ENCODE measurements at regions not wholly inside any gene's neighbourhood (a gene's known extent, or its start where the extent isn't known, plus 50 kb on each side); places are given as distances from the start of the nearest gene placed in this dataset.

DNA sequence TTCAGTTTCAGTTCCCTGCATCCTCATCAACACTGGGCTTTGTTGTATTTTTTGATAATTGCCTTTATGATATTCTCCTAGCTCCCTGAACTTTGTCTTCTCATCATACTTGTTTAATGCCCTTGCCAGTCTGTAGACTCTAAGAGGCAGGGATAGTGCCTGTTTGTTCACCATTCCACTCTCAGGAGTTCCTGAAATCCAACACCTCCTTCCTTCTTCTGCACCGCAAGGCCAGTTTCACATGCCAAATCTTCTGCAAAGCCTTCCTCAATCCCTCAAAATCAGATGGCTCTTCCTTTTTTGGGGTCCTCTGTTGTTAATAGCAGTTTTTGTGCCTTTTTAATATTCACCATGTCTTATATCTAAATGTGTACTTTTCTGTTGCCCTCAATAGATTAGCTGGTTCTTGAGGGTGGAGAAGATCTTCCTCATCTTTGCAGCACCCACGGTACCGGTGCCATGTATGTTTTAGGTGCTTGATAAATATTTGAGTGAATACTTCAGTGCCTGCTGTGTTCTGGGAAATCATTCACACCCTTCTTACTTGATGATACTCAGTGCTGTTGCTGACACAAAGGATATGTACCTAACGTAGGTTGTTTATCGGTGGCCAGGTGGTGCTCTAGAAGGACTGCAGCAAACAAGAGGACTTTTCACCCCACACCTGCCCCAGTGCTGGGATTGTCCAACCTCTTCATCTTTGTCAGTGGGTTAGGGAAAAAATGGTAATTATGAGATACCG lies 85.3 kb upstream of the LIMCH1 start:
- DNase-seq (ENCODE audit: low read depth in 3 of 3, low spot score in 2 of 3) = no peak

DNA sequence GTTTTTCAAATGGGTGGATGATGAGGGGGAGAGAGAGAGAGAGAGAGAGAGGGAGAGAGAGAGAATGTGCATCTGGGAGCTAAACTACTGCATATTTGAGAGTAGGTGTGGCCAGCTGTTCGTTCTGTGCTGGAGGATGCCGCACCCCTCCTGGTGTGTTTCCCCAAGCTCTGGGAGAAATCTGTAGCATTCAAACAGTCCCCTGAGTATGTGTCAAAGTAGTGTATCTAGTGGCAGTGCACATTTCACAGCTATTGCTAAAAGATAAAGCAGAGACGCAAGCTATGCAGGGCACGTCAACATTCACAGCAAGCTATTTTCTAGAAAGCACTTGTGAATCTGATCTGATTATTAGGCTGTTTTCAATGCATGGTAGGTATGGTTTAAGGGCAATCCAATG lies 83.5 kb upstream of the LIMCH1 start:
- DNase-seq (ENCODE audit: low read depth in 3 of 3, low spot score in 2 of 3) = no peak

DNA sequence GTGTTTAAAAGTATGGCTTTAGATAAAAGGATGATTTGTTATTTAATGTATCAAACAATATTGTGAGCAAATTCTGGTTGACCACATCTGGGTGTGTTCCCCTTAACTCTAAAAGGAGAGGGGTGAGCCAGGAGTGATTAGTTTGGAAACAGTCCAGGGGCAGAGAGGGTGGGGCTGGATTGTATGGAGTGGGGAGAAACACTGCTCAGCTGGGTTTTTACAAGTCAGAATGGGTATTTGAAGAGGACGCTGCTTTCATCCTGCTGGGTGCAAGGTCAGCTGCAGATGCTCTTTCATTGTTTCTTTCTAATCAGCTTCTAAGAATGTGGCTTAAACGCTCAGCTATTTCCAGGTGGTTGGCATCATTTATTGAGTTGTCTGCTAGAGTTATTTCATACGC lies 82.8 kb upstream of the LIMCH1 start:
- no peak for DNase-seq (ENCODE audit: low read depth in 3 of 3, low spot score in 2 of 3)

DNA sequence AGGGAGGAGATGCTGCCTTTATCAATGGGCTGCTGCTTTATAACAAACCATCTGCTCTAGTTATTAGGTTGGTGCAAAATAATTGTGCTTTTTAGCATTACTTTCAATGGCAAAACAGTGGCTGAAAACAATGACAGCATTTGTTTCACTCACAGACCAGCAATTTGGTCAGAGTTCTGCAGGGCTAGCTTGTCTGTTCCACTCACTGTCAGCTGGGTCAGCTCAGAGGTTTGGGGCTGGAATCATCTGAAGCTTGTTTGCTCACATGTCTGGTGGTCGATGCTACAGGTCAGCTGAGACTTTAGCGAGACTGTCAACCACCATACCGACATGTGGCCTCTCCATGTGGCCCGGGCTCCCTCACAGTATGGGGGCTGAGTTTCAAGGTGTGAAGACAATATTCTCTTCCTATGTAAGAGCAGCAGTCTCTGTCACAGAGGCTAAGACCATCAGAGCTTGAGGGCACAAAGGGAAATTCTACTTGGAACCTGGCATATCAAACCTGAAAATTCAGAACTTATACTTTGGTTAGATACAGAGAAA lies 81.3 kb upstream of the LIMCH1 start:
- DNase-seq (ENCODE audit: low read depth in 3 of 3, low spot score in 2 of 3) = no peak

DNA sequence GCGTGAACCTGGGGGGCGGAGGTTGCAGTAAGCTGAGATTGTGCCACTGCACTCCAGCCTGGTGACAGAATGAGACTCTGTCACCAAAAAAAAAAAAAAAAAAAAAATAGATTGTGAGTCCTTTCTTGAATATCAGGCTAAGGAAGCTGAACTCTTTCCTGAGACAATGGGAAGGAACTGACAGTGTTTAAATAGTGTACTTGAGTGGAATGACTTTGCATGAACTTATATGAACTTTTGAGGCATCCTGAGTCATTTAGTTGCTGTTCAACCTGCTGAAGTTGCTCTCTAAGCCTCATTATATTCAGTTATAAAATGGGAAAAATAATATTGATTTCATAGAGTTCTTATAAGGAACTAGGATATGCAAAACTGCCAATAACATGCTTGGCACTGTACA lies 79.3 kb upstream of the LIMCH1 start:
- no peak for DNase-seq (ENCODE audit: low read depth in 3 of 3, low spot score in 2 of 3)

DNA sequence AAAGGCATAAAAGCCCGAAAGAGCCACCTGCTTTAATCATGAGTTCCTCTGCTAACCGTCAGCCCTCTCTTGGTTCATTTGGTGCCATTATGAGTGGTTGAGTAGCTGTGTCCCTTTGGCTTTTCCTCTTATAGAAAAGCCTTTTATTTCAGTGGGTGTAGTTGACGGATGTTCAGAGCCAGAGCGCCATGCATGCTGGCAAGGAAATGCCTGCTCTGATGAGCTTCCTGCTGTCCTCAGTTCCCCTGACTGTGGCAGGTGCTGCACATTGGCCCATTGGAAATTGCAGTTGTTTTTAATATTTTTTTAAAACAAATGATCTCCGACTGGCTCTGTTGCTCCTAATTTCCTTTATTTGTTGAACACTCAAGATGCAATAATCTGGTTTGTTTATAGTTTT lies 77.3 kb upstream of the LIMCH1 start:
- no peak for DNase-seq (ENCODE audit: low read depth in 3 of 3, low spot score in 2 of 3)

DNA sequence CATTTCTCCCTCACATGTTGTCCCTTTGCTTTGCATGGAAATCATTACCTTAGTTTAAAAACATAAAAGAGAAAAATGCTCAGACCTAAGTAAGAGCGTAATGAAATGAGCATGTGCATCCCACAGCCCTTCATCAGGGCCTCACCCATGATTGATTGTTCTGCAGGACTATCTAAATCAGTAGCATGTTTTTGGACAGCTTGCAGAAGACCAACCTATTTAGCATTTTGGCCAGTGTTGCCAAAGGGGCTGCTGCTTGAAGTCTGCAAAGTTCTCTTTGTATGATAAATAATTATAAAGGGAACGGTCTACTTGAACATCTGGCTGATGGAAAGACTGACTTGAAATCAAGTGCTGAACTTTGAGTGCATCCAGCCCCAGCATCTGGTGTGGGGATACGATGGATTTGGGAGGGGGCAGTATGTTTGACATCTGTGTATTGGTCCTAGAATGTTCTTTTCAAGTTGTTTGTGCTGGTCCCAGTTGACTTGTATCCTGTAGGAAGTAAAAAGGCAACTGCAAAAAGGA lies 76.1 kb upstream of the LIMCH1 start:
- DNase-seq (ENCODE audit: low read depth in 3 of 3, low spot score in 2 of 3) = no peak

DNA sequence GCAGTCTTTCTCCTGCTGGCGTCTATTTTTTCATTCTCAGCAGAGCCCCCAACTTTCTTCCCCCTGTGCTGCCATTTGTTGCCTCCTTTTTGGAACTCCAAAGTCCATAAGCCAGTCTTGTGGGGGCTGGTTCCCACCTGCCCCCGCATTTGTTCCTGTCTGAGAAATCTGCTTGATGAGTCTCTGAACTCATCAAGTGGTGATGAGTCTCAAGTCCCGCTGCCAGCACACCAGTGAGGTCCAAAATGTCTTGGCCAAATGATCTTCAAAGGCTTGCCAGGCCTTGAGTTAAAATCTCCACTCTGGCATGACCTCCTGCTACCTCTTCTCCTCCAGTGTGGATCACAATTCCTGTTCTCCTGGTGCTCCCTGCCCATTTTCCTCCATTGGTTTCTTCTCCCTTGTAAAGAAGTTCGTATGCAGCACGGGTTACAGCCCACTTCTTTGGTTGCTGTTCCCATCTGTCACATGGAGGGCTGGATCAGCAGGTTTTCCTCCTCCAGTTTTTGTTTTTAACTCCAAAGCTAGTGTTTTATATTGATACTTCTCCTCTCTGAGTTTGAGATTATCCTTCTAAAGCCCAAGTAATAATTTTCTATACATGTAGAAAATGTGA lies 72.7 kb upstream of the LIMCH1 start:
- DNase-seq (ENCODE audit: low read depth in 3 of 3, low spot score in 2 of 3) = no peak

DNA sequence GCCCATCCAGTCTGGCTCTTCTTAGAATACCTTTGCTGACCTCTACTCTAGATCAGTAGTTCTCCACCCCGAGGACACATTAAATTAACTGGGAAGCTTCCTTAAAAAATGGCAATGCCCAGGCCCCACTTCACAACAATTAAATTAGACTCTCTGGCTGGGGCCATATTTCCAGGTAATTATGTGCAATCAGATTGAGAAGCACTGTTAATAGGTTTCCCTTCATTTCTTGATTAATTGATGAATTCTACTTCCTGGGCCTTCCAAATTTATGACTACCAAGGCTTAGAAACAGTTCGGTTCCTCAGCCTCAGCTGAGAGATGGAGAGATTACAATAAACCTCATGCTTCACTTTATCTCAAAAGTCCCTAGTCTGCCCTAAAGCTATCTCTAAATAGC lies 71.7 kb upstream of the LIMCH1 start:
- DNase-seq (ENCODE audit: low read depth in 3 of 3, low spot score in 2 of 3) = no peak

DNA sequence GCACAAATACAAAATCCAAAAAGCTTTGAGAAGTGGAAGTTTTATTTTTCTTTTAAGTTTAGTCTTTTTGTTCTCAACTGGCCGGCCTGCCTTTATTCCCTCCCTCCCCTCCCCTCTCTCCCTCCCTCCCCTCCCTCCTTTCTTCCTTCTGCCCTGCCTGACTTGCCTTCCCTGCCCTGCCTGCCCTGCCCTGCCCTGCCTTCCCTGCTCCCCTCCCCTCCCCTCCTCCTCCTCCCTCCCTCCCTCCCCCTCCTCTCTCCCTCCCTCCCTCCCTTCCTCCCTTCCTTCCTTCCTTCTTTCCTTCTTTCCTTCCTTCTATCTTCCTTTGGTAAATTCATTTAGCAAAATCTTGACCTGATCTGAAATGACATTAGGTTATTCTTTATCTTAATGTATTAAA lies 69.8 kb upstream of the LIMCH1 start:
- DNase-seq (ENCODE audit: low read depth in 3 of 3, low spot score in 2 of 3) = no peak

DNA sequence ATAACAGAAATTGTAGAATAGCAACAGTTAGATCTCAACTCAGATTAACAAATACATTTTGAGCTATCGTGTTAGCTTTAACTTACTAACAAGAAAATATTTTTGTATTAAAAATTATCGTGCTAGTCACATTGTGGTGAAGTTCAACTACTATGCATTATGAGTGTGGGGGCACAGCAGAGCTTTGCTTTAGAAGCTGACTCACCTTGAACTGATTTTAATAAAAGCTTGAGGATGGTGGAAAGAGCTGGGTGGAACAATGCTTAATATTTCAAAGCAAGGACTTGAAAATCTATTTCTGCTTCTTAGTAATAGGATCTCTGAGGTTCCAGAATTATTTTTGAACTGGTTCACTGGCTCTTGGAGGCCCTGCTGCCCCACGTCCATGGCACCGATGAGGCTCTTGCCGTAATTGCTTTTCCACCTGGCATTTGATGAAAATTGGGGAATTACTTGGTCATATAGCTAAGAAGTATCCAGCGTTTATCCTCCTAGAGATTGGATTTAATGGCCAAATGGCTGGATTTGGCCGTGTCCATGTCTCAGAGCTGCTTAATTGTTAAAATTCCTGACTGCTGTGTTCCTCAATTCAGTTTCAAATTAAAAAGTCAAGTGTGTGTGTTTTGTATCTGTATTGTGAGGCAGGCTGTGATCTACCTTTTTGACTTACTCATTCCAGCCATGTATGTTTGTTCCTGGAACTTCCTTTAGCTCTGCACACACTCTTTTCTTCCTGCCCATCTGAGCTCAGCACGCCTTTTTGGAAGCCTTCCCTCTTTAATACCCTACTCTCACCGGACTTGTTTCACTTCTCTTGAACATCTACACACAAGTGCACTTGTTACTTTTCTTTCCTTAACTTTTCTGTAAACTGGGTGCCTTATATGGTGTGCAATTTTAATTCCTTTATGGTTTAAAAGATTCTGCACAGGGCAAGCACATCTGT lies 66.6 kb upstream of the LIMCH1 start:
- no peak for DNase-seq (ENCODE audit: low read depth in 3 of 3, low spot score in 2 of 3)

DNA sequence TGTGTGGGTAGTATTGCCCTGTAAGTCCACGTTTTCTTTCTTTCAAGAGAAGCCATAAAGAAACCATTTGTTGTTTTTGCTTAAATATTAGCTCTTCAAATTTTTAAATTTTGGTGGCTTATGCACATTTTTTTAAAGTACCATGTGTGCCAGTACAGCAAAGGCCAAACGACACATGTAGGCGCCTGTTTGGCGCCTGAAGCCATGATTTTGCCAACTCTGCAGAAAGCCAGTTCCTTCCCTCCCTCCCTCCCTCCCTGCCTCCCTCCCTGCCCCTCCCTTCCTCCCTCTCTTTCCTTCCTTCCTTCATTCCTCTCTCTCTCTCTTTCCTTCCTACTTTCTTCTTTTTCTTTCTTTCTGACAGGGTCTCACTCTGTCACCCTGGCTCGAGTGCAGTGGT lies 65.9 kb upstream of the LIMCH1 start:
- no peak for DNase-seq (ENCODE audit: low read depth in 3 of 3, low spot score in 2 of 3)

DNA sequence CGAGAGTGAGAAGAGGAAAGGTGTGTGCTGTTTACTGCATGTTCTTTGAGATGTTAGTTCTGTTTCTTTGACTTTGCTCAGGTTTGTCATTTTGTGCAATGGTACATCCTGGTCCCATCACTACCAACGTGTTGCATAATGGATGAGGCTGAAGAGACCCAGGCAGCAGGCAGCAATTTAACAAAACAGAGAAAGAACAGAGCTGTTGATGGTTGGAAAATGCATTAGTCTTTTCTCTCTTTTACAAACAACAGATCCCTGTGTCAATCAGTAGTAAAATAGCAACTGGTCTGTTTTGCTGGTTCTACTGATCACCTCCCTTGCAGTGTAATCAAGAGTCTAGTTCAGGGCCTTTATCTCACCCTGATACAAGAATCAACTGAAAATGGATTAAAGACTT lies 64.8 kb upstream of the LIMCH1 start:
- DNase-seq (ENCODE audit: low read depth in 3 of 3, low spot score in 2 of 3) = no peak

DNA sequence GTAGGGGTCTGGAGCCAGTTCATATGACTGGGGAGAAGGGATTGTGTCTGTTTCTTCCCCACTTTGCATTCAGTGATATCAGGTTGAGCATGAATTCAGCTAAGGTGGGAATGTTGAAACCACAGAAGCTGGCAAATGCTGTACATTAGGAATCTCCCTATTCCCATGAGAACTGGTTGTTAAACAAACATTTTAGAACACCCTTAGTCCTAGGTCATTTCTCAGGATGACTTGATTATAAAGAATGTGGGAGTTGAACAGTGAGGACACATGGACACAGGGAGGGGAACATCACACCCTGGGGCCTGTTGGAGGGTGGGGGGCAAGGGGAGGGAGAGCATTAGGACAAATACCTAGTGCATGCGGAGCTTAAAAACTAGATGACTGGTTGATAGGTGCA lies 62.6 kb upstream of the LIMCH1 start:
- DNase-seq (ENCODE audit: low read depth in 3 of 3, low spot score in 2 of 3) = no peak

DNA sequence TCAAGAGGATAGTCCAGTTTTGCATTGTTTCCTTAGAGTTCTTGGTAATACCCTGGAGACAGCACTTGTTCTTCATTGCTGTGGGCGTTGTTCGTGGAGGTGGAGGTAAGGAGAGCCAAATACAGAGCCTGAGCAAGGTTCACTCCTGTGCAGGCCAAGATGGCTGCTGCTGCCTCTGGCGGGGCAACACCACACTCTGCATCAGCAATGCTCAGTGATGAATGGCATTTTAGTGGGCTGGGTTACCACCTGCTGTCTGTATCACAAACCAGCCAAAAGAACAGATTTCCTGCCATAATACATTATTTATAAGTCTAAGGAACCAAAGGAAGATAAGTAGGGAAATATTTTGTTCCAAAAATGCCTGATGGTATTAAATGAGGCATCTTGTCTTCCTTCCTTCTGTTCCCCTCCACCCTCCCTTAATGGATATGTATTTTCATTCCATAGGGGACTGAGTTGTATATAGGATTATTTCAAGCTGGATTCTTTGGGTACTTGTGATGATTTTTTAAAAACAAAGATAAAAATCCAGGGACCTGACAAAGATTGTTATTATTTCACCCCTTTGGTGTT lies 61.6 kb upstream of the LIMCH1 start:
- DNase-seq (ENCODE audit: low read depth in 3 of 3, low spot score in 2 of 3) = no peak

DNA sequence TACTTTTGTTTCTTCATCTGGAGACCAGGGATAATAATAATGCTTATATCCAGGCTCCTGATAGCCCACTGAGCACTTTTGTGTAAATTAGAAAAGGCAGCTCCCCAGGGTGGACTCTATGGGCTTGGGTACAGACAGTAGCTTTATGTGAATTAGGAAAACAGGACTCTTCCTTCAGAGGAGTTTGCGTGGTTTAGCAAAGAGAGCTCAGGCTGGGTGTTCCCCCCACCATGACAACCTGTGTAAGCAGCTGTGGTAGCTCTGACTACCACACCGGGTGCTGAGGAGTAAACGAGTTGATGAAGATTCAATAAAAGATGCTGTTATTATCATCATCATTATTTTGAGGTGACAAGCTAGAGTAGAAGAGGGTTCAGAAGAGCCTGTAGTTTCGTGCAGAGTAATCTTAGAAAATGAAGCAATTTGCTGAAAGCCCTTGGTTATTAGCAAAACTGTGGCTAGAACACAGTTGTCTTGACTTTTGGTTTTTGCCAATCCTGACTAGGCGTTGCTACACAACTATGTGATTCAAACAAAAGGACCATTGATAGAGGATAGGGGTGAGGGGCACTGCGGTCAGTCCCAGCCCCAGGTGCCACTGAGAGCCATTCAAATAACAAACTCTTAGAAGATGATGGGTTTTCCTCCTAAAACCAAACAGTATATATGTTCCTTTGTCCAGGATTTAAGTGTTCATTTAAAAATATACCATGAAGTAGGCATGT lies 60.6 kb upstream of the LIMCH1 start:
- DNase-seq (ENCODE audit: low read depth in 3 of 3, low spot score in 2 of 3) = no peak

DNA sequence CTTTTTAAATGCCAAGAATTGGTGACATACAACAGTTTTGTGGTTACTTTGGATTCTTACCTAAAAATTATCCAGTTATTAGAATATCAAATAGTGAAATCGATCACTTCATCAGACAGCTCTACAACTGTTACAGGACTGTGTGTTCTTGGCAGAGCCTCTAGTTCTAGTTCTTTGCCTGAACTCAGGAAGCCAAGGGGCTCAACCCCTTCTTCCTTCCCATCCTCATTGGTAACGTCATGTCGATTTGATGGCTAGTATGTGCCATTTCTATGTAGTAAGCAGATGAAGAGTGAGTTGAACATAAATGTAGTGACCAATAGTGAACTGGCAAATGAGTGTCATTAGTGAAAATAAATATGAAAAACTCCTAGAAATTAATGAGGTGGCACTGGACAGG lies 59.4 kb upstream of the LIMCH1 start:
- DNase-seq (ENCODE audit: low read depth in 3 of 3, low spot score in 2 of 3) = no peak

DNA sequence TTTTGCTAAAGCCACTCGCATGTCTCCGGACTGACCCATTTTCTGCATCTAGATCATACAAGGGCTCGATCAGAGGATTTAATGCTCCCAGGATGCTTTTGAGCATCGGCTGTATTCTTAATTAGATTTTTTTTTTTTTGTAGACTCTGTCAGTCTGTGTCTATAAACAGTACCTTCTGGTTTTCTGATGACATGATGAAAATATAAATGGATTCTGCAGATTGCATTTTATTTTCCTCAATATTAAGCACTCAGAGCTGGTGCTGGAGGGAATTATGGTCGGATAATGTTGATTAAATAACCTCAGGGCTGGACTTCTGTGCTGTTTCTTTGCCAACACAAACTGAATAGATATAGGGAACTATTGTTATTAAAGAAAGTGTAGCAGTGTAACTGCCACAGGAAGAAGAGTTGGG lies 57.1 kb upstream of the LIMCH1 start:
- DNase-seq (ENCODE audit: low read depth in 3 of 3, low spot score in 2 of 3) = no peak

DNA sequence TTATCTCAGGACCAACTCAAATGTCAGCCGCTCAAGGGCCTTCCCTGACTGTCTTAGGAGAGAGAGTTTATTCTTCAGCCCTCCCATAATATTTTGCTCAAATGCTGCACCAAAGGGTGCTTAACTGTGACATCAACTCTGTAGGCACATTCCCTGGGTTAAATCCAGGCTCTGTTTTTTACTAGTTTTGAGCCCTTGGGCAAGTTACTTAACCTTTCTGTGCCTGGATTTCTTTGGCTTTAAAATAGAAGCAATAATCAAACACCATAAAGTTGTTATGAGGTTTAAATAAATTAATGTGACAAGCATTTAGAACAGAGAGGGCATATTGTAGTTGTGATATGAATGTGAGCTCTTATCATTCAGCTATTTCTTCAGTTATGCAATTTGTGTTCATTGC lies 54.2 kb upstream of the LIMCH1 start:
- DNase-seq (ENCODE audit: low read depth in 3 of 3, low spot score in 2 of 3) = no peak

DNA sequence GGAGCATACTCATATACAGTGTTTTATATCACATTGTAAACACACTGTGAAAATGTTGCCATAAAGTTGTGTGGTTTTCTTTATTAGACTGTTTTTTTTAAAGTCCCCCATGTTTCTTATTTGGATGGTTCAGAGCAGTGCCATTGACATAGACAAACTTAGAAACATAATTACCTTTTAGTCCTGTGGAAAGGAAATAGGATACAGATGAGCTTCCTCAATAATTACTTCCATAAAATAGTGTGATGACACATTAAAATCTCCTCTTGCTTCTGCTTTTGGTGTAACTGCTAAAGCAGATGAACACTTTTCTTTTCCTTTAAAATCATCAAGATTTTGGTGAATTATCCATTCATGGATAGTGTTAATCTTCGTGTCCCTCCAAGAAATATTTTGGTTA lies 52.9 kb upstream of the LIMCH1 start:
- no peak for DNase-seq (ENCODE audit: low read depth in 3 of 3, low spot score in 2 of 3)

All from right renal cortex interstitium (tissue), 3 donors.